ENCODE measurements at regions not wholly inside any gene's neighbourhood (a gene's known extent, or its start where the extent isn't known, plus 50 kb on each side); places are given as distances from the start of the nearest gene placed in this dataset.

DNA sequence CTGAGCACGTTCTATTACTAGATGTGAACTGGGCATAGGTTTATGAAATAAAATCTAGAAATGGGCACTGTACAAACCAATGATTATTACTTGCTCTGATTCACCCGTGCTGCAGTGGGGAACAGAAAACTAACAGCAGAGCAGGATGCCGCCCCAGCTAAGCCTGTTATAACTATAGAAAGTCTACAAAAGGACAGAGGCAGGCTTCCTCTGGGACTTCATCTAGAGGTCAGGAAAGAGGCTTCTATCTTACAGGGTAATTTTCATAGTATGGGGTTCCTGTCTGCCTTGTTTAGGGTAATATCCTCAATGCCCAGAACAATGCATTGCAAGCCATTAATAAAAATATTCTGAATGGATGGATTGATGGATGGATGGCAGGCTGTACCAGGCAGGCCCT, 177.0 kb upstream of the TBL1XR1 start:
- H3K4me2 ChIP-seq (ENCODE audit: low read length) = no peak overlapping the region
- TF ChIP-seq RAD21 (conservative IDR thresholded peaks at IDR 0.05) (no peak), MXI1 (conservative IDR thresholded peaks at IDR 0.05; ENCODE audit: poor library complexity, severe bottlenecking) (no peak), TAF1 (IDR thresholded peaks at IDR 0.05; ENCODE audit: low read depth) (no peak), EP300 (conservative IDR thresholded peaks at IDR 0.05; ENCODE audit: poor library complexity, severe bottlenecking) (no peak), POLR2AphosphoS5 (IDR thresholded peaks at IDR 0.05) (no peak)
- TF ChIP-seq, protein P1, sequence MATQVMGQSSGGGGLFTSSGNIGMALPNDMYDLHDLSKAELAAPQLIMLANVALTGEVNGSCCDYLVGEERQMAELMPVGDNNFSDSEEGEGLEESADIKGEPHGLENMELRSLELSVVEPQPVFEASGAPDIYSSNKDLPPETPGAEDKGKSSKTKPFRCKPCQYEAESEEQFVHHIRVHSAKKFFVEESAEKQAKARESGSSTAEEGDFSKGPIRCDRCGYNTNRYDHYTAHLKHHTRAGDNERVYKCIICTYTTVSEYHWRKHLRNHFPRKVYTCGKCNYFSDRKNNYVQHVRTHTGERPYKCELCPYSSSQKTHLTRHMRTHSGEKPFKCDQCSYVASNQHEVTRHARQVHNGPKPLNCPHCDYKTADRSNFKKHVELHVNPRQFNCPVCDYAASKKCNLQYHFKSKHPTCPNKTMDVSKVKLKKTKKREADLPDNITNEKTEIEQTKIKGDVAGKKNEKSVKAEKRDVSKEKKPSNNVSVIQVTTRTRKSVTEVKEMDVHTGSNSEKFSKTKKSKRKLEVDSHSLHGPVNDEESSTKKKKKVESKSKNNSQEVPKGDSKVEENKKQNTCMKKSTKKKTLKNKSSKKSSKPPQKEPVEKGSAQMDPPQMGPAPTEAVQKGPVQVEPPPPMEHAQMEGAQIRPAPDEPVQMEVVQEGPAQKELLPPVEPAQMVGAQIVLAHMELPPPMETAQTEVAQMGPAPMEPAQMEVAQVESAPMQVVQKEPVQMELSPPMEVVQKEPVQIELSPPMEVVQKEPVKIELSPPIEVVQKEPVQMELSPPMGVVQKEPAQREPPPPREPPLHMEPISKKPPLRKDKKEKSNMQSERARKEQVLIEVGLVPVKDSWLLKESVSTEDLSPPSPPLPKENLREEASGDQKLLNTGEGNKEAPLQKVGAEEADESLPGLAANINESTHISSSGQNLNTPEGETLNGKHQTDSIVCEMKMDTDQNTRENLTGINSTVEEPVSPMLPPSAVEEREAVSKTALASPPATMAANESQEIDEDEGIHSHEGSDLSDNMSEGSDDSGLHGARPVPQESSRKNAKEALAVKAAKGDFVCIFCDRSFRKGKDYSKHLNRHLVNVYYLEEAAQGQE (IDR thresholded peaks at IDR 0.05; ENCODE audit: borderline replicate concordance) = no peak
- TF ChIP-seq, protein P2, sequence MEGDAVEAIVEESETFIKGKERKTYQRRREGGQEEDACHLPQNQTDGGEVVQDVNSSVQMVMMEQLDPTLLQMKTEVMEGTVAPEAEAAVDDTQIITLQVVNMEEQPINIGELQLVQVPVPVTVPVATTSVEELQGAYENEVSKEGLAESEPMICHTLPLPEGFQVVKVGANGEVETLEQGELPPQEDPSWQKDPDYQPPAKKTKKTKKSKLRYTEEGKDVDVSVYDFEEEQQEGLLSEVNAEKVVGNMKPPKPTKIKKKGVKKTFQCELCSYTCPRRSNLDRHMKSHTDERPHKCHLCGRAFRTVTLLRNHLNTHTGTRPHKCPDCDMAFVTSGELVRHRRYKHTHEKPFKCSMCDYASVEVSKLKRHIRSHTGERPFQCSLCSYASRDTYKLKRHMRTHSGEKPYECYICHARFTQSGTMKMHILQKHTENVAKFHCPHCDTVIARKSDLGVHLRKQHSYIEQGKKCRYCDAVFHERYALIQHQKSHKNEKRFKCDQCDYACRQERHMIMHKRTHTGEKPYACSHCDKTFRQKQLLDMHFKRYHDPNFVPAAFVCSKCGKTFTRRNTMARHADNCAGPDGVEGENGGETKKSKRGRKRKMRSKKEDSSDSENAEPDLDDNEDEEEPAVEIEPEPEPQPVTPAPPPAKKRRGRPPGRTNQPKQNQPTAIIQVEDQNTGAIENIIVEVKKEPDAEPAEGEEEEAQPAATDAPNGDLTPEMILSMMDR (IDR thresholded peaks at IDR 0.05; ENCODE audit: poor library complexity, severe bottlenecking) = no peak
- no peaks in the 10 kb centered on the region for H3K79me2 ChIP-seq (replicated peaks; ENCODE audit: insufficient read depth, low read length)
- no peaks in the 10 kb centered on the region for H3K27me3 ChIP-seq (ENCODE audit: insufficient read depth, low read depth, low read length)
- H3K36me3 ChIP-seq (ENCODE audit: insufficient read depth, low read length) = no peaks in the 10 kb centered on the region
- no peak overlapping the region for H3K4me3 ChIP-seq (ENCODE audit: low read length)
- no peaks in the 10 kb centered on the region for H3K9me2 ChIP-seq (ENCODE audit: insufficient read depth, low read length)
- H3F3A ChIP-seq (ENCODE audit: insufficient read depth, low read length, poor library complexity, severe bottlenecking) = no peaks in the 10 kb centered on the region
- no peaks in the 10 kb centered on the region for H4K20me1 ChIP-seq (ENCODE audit: insufficient read depth)
- no peak overlapping the region for H2AFZ ChIP-seq (ENCODE audit: low read depth, low read length)
- H3K9ac ChIP-seq (ENCODE audit: low read length) = no peak overlapping the region
- H3K9me3 ChIP-seq (ENCODE audit: low read length) = no peaks in the 10 kb centered on the region
- no peak overlapping the region for H3K27ac ChIP-seq (ENCODE audit: low read length)

DNA sequence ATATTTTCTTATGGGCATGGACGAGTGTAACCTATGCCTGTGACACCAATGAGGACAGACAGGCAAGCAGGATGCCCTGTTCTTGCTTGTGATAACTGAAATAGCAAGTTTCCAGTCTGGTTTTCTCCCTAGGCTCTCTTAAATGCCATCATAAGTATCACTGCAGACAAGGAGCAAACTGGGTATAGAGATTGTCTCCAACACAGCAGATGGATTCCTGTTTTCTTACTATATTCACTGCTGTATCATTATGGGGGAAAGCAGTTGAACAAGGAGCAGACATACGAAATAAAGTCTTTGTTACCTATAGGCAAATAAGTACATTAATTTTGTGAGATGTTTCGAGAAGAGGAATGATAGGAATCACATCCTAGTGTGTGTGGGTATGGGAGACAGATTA, 178.0 kb upstream of the TBL1XR1 start:
- Histone ChIP-seq H3K27ac (ENCODE audit: low read length) (no peak overlapping the region), H3K9me3 (ENCODE audit: low read length) (no peaks in the 10 kb centered on the region), H3F3A (ENCODE audit: insufficient read depth, low read length, poor library complexity, severe bottlenecking) (no peaks in the 10 kb centered on the region), H3K4me2 (ENCODE audit: low read length) (no peak overlapping the region), H3K4me3 (ENCODE audit: low read length) (no peak overlapping the region), H3K9me2 (ENCODE audit: insufficient read depth, low read length) (no peaks in the 10 kb centered on the region), H2AFZ (ENCODE audit: low read depth, low read length) (no peak overlapping the region), H3K27me3 (ENCODE audit: insufficient read depth, low read depth, low read length) (no peaks in the 10 kb centered on the region), H3K36me3 (ENCODE audit: insufficient read depth, low read length) (no peaks in the 10 kb centered on the region), H3K9ac (ENCODE audit: low read length) (no peak overlapping the region), H3K79me2 (replicated peaks; ENCODE audit: insufficient read depth, low read length) (no peaks in the 10 kb centered on the region), H4K20me1 (ENCODE audit: insufficient read depth) (no peaks in the 10 kb centered on the region)
- TF ChIP-seq, protein P1 (IDR thresholded peaks at IDR 0.05; ENCODE audit: borderline replicate concordance) = no peak
- no peak for TF ChIP-seq SMC3 (conservative IDR thresholded peaks at IDR 0.05; ENCODE audit: poor library complexity)
- TF ChIP-seq POLR2AphosphoS5 (IDR thresholded peaks at IDR 0.05) = no peak
- no peak for TF ChIP-seq EP300 (conservative IDR thresholded peaks at IDR 0.05; ENCODE audit: poor library complexity, severe bottlenecking)
- no peak for TF ChIP-seq EZH2 (IDR thresholded peaks at IDR 0.05; ENCODE audit: borderline replicate concordance, insufficient read depth, low read length, poor library complexity, severe bottlenecking)
- no peak for TF ChIP-seq RAD21 (conservative IDR thresholded peaks at IDR 0.05)
- TF ChIP-seq TAF1 (IDR thresholded peaks at IDR 0.05; ENCODE audit: low read depth) = no peak
- TF ChIP-seq, protein P2 (IDR thresholded peaks at IDR 0.05; ENCODE audit: poor library complexity, severe bottlenecking) = no peak
- TF ChIP-seq MXI1 (conservative IDR thresholded peaks at IDR 0.05; ENCODE audit: poor library complexity, severe bottlenecking) = no peak

Data from neural cell (in vitro differentiated cells).